ENCODE measurements at regions not wholly inside any gene's neighbourhood (a gene's known extent, or its start where the extent isn't known, plus 50 kb on each side); places are given as distances from the start of the nearest gene placed in this dataset.

- 63% methylated on average over 1 of the region's 1 CpG for WGBS (ENCODE audit: missing lambda C conversion rate)
Measured at GRCh38 chr12:76241371-76241770, 106.8 kb downstream of the BBS10 start.

GRCh38 chr12:76240281-76240680 is 107.9 kb downstream of the BBS10 start:
- Histone ChIP-seq H3K4me2 (no peak overlapping the region), H3K9me3 (no peaks in the 10 kb centered on the region), H3K4me1 (peaks cover 16% of the 10 kb centered on the region), H3K4me3 (no peak overlapping the region), H3K27ac (no peak overlapping the region)
- CTCF ChIA-PET, result interaction anchor here (1.0 to 1.7 kb wide), 4 partner anchors 14 to 92 kb away, joined by 3 read pairs; no protein-coding TSS in a partner anchor
- POLR2A ChIA-PET, result no interaction called here
- FAIRE-seq (no peak), DNase-seq (ENCODE audit: low read depth in 1 of 2, low spot score in 1 of 2) (no peak), ATAC-seq (no peak)
- TF ChIP-seq PBX3 (IDR thresholded peaks at IDR 0.05) (no peak), ZFP36 (IDR thresholded peaks at IDR 0.05; ENCODE audit: borderline replicate concordance, partially characterized antibody) (no peak), MYC (IDR thresholded peaks at IDR 0.05; ENCODE audit: borderline replicate concordance, low read length) (no peak), HOXB5 (CRISPR knock-in tag; IDR thresholded peaks at IDR 0.05) (no peak), USF2 (IDR thresholded peaks at IDR 0.05) (no peak), RARB (CRISPR knock-in tag; IDR thresholded peaks at IDR 0.05) (no peak), CHD4 (IDR thresholded peaks at IDR 0.05; ENCODE audit: borderline replicate concordance) (no peak), NFE2L2 (conservative IDR thresholded peaks at IDR 0.05; ENCODE audit: low read length) (no peak), PHF8 (IDR thresholded peaks at IDR 0.05; ENCODE audit: borderline replicate concordance, low read depth) (no peak), BHLHE40 (IDR thresholded peaks at IDR 0.05; ENCODE audit: low read depth, low read length) (no peak), ZC3H11A (IDR thresholded peaks at IDR 0.05) (no peak), RFX5 (IDR thresholded peaks at IDR 0.05) (no peak), EHMT2 (IDR thresholded peaks at IDR 0.05; ENCODE audit: low read depth) (no peak), GATA3 (IDR thresholded peaks at IDR 0.05; ENCODE audit: borderline replicate concordance) (no peak), HOXA7 (CRISPR knock-in tag; IDR thresholded peaks at IDR 0.05) (no peak), SREBF2 (IDR thresholded peaks at IDR 0.05) (no peak), ATOH8 (CRISPR knock-in tag; IDR thresholded peaks at IDR 0.05; ENCODE audit: low read depth) (no peak), E2F6 (IDR thresholded peaks at IDR 0.05; ENCODE audit: borderline replicate concordance, low read depth) (no peak)
- 74% methylated on average over 6 of the region's 6 CpGs for whole genome bisulfite sequencing (ENCODE audit: missing lambda C conversion rate)

More at GRCh38 chr12:76241371-76241770, 106.8 kb downstream of the BBS10 start:
- ChIA-PET POLR2A (no interaction called here), CTCF (interaction anchor here (1.0 to 1.4 kb wide), 3 partner anchors 15 to 91 kb away, joined by 3 read pairs; no protein-coding TSS in a partner anchor)
- ATAC-seq, result no peak
- H3K9me3 ChIP-seq, result no peaks in the 10 kb centered on the region
- no peak overlapping the region for H3K27ac ChIP-seq
- TF ChIP-seq HMGXB4 (CRISPR knock-in tag; IDR thresholded peaks at IDR 0.05; ENCODE audit: borderline replicate concordance) (no peak), NR3C1 (IDR thresholded peaks at IDR 0.05) (no peak), GATA3 (IDR thresholded peaks at IDR 0.05; ENCODE audit: borderline replicate concordance) (no peak), REST (IDR thresholded peaks at IDR 0.05) (no peak), KDM1A (IDR thresholded peaks at IDR 0.05; ENCODE audit: low read depth) (no peak), BHLHE40 (IDR thresholded peaks at IDR 0.05; ENCODE audit: low read depth, low read length) (no peak), ZFP36 (IDR thresholded peaks at IDR 0.05; ENCODE audit: borderline replicate concordance, partially characterized antibody) (no peak), EHMT2 (IDR thresholded peaks at IDR 0.05; ENCODE audit: low read depth) (no peak), SREBF2 (IDR thresholded peaks at IDR 0.05) (no peak)
- no peak overlapping the region for H3K4me3 ChIP-seq
- peaks cover 12% of the 10 kb centered on the region for H3K4me1 ChIP-seq
- no peak overlapping the region for H3K4me2 ChIP-seq
- DNase-seq (ENCODE audit: low read depth in 1 of 2, low spot score in 1 of 2), result no peak
- FAIRE-seq, result no peak
